ENCODE measurements at regions not wholly inside any gene's neighbourhood (a gene's known extent, or its start where the extent isn't known, plus 50 kb on each side); places are given as distances from the start of the nearest gene placed in this dataset.
"Not testable (repeated sequence)": the region's sequence is repeated elsewhere in the genome, so short reads cannot be mapped to it uniquely, and the experiment has no call there.

GRCh38 chr17:70564006-70564620 is 394.8 kb downstream of the KCNJ2 start:
- Histone ChIP-seq H3K4me3 (ENCODE audit: low read length) (no peak overlapping the region), H3K36me3 (ENCODE audit: insufficient read depth, low read depth, low read length) (no peaks in the 10 kb centered on the region), H3K9me3 (ENCODE audit: insufficient read depth, low read depth, low read length) (no peaks in the 10 kb centered on the region), H3K27me3 (ENCODE audit: insufficient read depth, low read length) (no peaks in the 10 kb centered on the region), H3K9ac (ENCODE audit: low read depth, low read length) (no peak overlapping the region), H3K27ac (ENCODE audit: low read length) (no peak overlapping the region), H3K4me1 (ENCODE audit: insufficient read depth, low read length) (no peaks in the 10 kb centered on the region)

GRCh38 chr17:70569128-70569527 is 399.8 kb downstream of the KCNJ2 start:
- H3K4me3 ChIP-seq (ENCODE audit: low read length): no peak overlapping the region

GRCh38 chr17:70577456-70577855 is 408.1 kb downstream of the KCNJ2 start:
- H3K4me3 ChIP-seq (ENCODE audit: low read length): no peak overlapping the region
- no peaks in the 10 kb centered on the region for H3K36me3 ChIP-seq (ENCODE audit: insufficient read depth, low read depth, low read length)
- no peaks in the 10 kb centered on the region for H3K9me3 ChIP-seq (ENCODE audit: insufficient read depth, low read depth, low read length)
- H3K27me3 ChIP-seq (ENCODE audit: insufficient read depth, low read length): no peaks in the 10 kb centered on the region
- H3K27ac ChIP-seq (ENCODE audit: low read length): no peak overlapping the region
- no peaks in the 10 kb centered on the region for H3K4me1 ChIP-seq (ENCODE audit: insufficient read depth, low read length)
- H3K9ac ChIP-seq (ENCODE audit: low read depth, low read length): no peak overlapping the region

More at GRCh38 chr17:70569128-70569527, 399.8 kb downstream of the KCNJ2 start:
- H3K4me1 ChIP-seq (ENCODE audit: insufficient read depth, low read length): no peaks in the 10 kb centered on the region
- H3K27ac ChIP-seq (ENCODE audit: low read length): no peak overlapping the region
- H3K9me3 ChIP-seq (ENCODE audit: insufficient read depth, low read depth, low read length): no peaks in the 10 kb centered on the region
- H3K27me3 ChIP-seq (ENCODE audit: insufficient read depth, low read length): no peaks in the 10 kb centered on the region
- H3K36me3 ChIP-seq (ENCODE audit: insufficient read depth, low read depth, low read length): no peaks in the 10 kb centered on the region
- no peak overlapping the region for H3K9ac ChIP-seq (ENCODE audit: low read depth, low read length)

- H3K36me3 ChIP-seq (ENCODE audit: insufficient read depth, low read depth, low read length): no peaks in the 10 kb centered on the region
- H3K27me3 ChIP-seq (ENCODE audit: insufficient read depth, low read length): no peaks in the 10 kb centered on the region
- H3K9ac ChIP-seq (ENCODE audit: low read depth, low read length): no peak overlapping the region
- H3K9me3 ChIP-seq (ENCODE audit: insufficient read depth, low read depth, low read length): no peaks in the 10 kb centered on the region; the same call in 1 of the 2 replicates
- no peak overlapping the region for H3K27ac ChIP-seq (ENCODE audit: low read length)
- H3K4me1 ChIP-seq (ENCODE audit: insufficient read depth, low read length): no peaks in the 10 kb centered on the region
- H3K4me3 ChIP-seq (ENCODE audit: low read length): no peak overlapping the region
Measured at GRCh38 chr17:70581459-70581858, 412.1 kb downstream of the KCNJ2 start.

- H3K36me3 ChIP-seq (ENCODE audit: insufficient read depth, low read depth, low read length): no peaks in the 10 kb centered on the region
- H3K27me3 ChIP-seq (ENCODE audit: insufficient read depth, low read length): no peaks in the 10 kb centered on the region
- no peak overlapping the region for H3K4me3 ChIP-seq (ENCODE audit: low read length)
- no peak overlapping the region for H3K9ac ChIP-seq (ENCODE audit: low read depth, low read length)
- H3K4me1 ChIP-seq (ENCODE audit: insufficient read depth, low read length): no peaks in the 10 kb centered on the region
- H3K27ac ChIP-seq (ENCODE audit: low read length): no peak overlapping the region
- no peaks in the 10 kb centered on the region; the same call in 1 of the 2 replicates for H3K9me3 ChIP-seq (ENCODE audit: insufficient read depth, low read depth, low read length)
Measured at GRCh38 chr17:70582777-70583176, 413.4 kb downstream of the KCNJ2 start.

- H3K27me3 ChIP-seq (ENCODE audit: insufficient read depth, low read length): no peaks in the 10 kb centered on the region
- no peak overlapping the region for H3K27ac ChIP-seq (ENCODE audit: low read length)
- no peaks in the 10 kb centered on the region; the same call in none of the 2 replicates for H3K9me3 ChIP-seq (ENCODE audit: insufficient read depth, low read depth, low read length)
- no peaks in the 10 kb centered on the region for H3K36me3 ChIP-seq (ENCODE audit: insufficient read depth, low read depth, low read length)
- H3K4me1 ChIP-seq (ENCODE audit: insufficient read depth, low read length): no peaks in the 10 kb centered on the region
- H3K9ac ChIP-seq (ENCODE audit: low read depth, low read length): no peak overlapping the region
- H3K4me3 ChIP-seq (ENCODE audit: low read length): no peak overlapping the region
Measured at GRCh38 chr17:70584255-70584654, 414.9 kb downstream of the KCNJ2 start.

GRCh38 chr17:70588003-70588402 is 418.7 kb downstream of the KCNJ2 start:
- H3K27me3 ChIP-seq (ENCODE audit: insufficient read depth, low read length): no peaks in the 10 kb centered on the region
- H3K9ac ChIP-seq (ENCODE audit: low read depth, low read length): no peak overlapping the region
- H3K27ac ChIP-seq (ENCODE audit: low read length): no peak overlapping the region
- H3K36me3 ChIP-seq (ENCODE audit: insufficient read depth, low read depth, low read length): no peaks in the 10 kb centered on the region
- no peaks in the 10 kb centered on the region; the same call in none of the 2 replicates for H3K9me3 ChIP-seq (ENCODE audit: insufficient read depth, low read depth, low read length)
- no peak overlapping the region for H3K4me3 ChIP-seq (ENCODE audit: low read length)
- H3K4me1 ChIP-seq (ENCODE audit: insufficient read depth, low read length): no peaks in the 10 kb centered on the region

- Histone ChIP-seq H3K9ac (ENCODE audit: low read depth, low read length) (no peak overlapping the region), H3K9me3 (ENCODE audit: insufficient read depth, low read depth, low read length) (no peaks in the 10 kb centered on the region), H3K4me3 (ENCODE audit: low read length) (no peak overlapping the region), H3K27me3 (ENCODE audit: insufficient read depth, low read length) (no peaks in the 10 kb centered on the region), H3K27ac (ENCODE audit: low read length) (no peak overlapping the region), H3K36me3 (ENCODE audit: insufficient read depth, low read depth, low read length) (no peaks in the 10 kb centered on the region), H3K4me1 (ENCODE audit: insufficient read depth, low read length) (no peaks in the 10 kb centered on the region)
Measured at GRCh38 chr17:70597774-70598173, 428.4 kb downstream of the KCNJ2 start.

- no peak overlapping the region for H3K9ac ChIP-seq (ENCODE audit: low read depth, low read length)
- no peaks in the 10 kb centered on the region for H3K9me3 ChIP-seq (ENCODE audit: insufficient read depth, low read depth, low read length)
- H3K36me3 ChIP-seq (ENCODE audit: insufficient read depth, low read depth, low read length): no peaks in the 10 kb centered on the region
- H3K27ac ChIP-seq (ENCODE audit: low read length): no peak overlapping the region
- H3K4me1 ChIP-seq (ENCODE audit: insufficient read depth, low read length): no peaks in the 10 kb centered on the region
- H3K4me3 ChIP-seq (ENCODE audit: low read length): no peak overlapping the region
- no peaks in the 10 kb centered on the region for H3K27me3 ChIP-seq (ENCODE audit: insufficient read depth, low read length)
Measured at GRCh38 chr17:70599198-70599597, 429.9 kb downstream of the KCNJ2 start.

- H3K9me3 ChIP-seq (ENCODE audit: insufficient read depth, low read depth, low read length); H3K4me3 ChIP-seq (ENCODE audit: low read length); H3K9ac ChIP-seq (ENCODE audit: low read depth, low read length); H3K27me3 ChIP-seq (ENCODE audit: insufficient read depth, low read length); H3K4me1 ChIP-seq (ENCODE audit: insufficient read depth, low read length); H3K36me3 ChIP-seq (ENCODE audit: insufficient read depth, low read depth, low read length); H3K27ac ChIP-seq (ENCODE audit: low read length): not testable (repeated sequence)
Measured at GRCh38 chr17:70599945-70600344, 430.6 kb downstream of the KCNJ2 start.

- H3K27ac ChIP-seq (ENCODE audit: low read length): no peak overlapping the region
- no peaks in the 10 kb centered on the region for H3K9me3 ChIP-seq (ENCODE audit: insufficient read depth, low read depth, low read length)
- H3K27me3 ChIP-seq (ENCODE audit: insufficient read depth, low read length): no peaks in the 10 kb centered on the region
- H3K4me1 ChIP-seq (ENCODE audit: insufficient read depth, low read length): peaks cover 7% of the 10 kb centered on the region; the same call in 1 of the 2 replicates
- H3K4me3 ChIP-seq (ENCODE audit: low read length): no peak overlapping the region
- no peak overlapping the region for H3K9ac ChIP-seq (ENCODE audit: low read depth, low read length)
- H3K36me3 ChIP-seq (ENCODE audit: insufficient read depth, low read depth, low read length): no peaks in the 10 kb centered on the region
Measured at GRCh38 chr17:70603226-70603625, 433.9 kb downstream of the KCNJ2 start.

- Histone ChIP-seq H3K36me3 (ENCODE audit: insufficient read depth, low read depth, low read length) (no peaks in the 10 kb centered on the region), H3K4me3 (ENCODE audit: low read length) (no peak overlapping the region)
Measured at GRCh38 chr17:70604854-70605253, 435.5 kb downstream of the KCNJ2 start.

More at GRCh38 chr17:70604854-70605253, 435.5 kb downstream of the KCNJ2 start:
- Histone ChIP-seq H3K27ac (ENCODE audit: low read length) (no peak overlapping the region), H3K4me1 (ENCODE audit: insufficient read depth, low read length) (peaks cover 15% of the 10 kb centered on the region; the same call in 1 of the 2 replicates), H3K9me3 (ENCODE audit: insufficient read depth, low read depth, low read length) (no peaks in the 10 kb centered on the region), H3K27me3 (ENCODE audit: insufficient read depth, low read length) (no peaks in the 10 kb centered on the region), H3K9ac (ENCODE audit: low read depth, low read length) (no peak overlapping the region)

Data from iPS-20b (cell line).